ENCODE measurements at regions not wholly inside any gene's neighbourhood (a gene's known extent, or its start where the extent isn't known, plus 50 kb on each side); places are given as distances from the start of the nearest gene placed in this dataset.

DNA sequence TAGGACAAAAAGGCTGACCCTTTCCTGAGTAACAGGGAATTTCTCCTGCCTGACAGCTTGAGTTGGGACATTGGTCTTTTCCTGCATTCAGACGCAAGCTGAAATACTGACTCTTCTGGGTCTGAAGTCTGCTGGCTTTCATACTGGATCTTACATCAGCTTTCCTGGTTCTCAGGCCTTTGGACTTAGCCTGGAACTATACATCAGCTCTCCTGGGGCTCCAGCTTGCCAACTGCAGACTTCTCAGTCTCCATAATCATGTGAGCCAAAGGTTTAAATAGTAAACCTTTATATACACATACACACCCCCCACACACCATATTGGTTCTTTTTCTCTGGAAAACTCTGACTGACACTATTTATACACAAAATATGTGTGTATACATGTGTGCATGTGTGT lies 59.0 kb upstream of the KCND3 start (continued):
- TF ChIP-seq, protein P1, sequence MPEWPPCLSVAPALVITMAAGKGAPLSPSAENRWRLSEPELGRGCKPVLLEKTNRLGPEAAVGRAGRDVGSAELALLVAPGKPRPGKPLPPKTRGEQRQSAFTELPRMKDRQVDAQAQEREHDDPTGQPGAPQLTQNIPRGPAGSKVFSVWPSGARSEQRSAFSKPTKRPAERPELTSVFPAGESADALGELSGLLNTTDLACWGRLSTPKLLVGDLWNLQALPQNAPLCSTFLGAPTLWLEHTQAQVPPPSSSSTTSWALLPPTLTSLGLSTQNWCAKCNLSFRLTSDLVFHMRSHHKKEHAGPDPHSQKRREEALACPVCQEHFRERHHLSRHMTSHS (tag by site-specific recombination; IDR thresholded peaks at IDR 0.05) = no peak
- no peak for TF ChIP-seq ZNF248 (tag by site-specific recombination; IDR thresholded peaks at IDR 0.05)
- TF ChIP-seq BCL11A (tag by site-specific recombination; IDR thresholded peaks at IDR 0.05; ENCODE audit: low read depth) = no peak

DNA sequence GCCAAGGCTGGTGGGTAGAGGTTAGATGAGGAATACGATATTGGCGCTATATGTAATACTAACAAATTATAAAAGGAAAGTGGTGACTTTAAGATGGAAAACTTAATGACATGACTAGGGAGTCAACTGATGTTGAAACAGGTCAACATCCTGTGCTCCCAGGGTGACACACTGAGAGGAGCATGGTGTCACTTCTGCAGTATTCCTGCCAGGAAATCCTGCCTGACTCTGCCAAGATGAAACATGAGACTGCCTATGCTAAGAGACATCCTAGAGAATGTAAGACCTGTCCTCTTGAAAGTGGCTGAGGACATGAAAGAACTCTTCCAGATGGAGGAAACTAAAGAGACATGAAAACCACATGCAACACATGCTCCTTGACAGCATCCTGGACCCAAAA lies 65.0 kb upstream of the KCND3 start:
- no peak overlapping the region for H3K27ac ChIP-seq (ENCODE audit: extremely low read depth, low read depth, low read length)
- TF ChIP-seq SCRT1 (tag by site-specific recombination; IDR thresholded peaks at IDR 0.05; ENCODE audit: borderline replicate concordance) (no peak), ZNF624 (tag by site-specific recombination; IDR thresholded peaks at IDR 0.05) (no peak), ZNF302 (tag by site-specific recombination; IDR thresholded peaks at IDR 0.05; ENCODE audit: low read depth) (no peak), EGR2 (tag by site-specific recombination; IDR thresholded peaks at IDR 0.05; ENCODE audit: low read depth) (no peak), ZFP37 (tag by site-specific recombination; IDR thresholded peaks at IDR 0.05) (no peak)
- CTCF ChIA-PET = interaction anchor here (0.7 kb wide), 1 partner anchor 8 kb away, joined by 4 read pairs; no protein-coding TSS in a partner anchor

DNA sequence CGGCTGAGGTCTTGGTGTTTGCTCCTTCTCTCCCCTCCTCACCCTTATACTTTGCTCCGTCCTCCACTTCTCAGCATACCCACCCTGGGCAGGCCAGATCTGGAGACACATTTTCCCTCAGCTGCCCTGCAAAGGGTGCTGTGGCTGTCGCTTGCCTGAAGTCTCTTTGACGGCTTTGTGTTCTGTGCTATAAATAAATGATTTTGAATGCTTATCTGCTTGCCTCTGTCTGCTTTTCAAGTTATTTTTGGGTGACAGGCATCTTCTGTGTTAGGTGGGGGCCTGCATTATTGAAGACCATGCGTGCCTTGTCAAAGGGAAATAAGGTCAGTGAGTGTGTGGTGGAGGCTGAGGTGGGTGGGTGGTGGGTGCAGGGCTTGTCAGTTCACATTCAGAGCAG lies 66.9 kb upstream of the KCND3 start:
- no peak overlapping the region for H3K4me3 ChIP-seq (ENCODE audit: low read depth, low read length)
- no peaks in the 10 kb centered on the region for H3K9me3 ChIP-seq (ENCODE audit: control insufficient read depth, insufficient read depth, low read depth, low read length)
- ChIA-PET CTCF (no interaction called here), POLR2A (no interaction called here)
- no peaks in the 10 kb centered on the region for H3K4me1 ChIP-seq (ENCODE audit: control insufficient read depth, insufficient read depth, low read length)
- H3K27ac ChIP-seq (ENCODE audit: extremely low read depth, low read depth, low read length) = no peak overlapping the region
- H3K36me3 ChIP-seq (ENCODE audit: control insufficient read depth in 2 of 2, insufficient read depth in 1 of 2, low read length in 2 of 2) = no peaks in the 10 kb centered on the region
- no peak for TF ChIP-seq ZNF19 (tag by site-specific recombination; IDR thresholded peaks at IDR 0.05; ENCODE audit: low read depth)
- TF ChIP-seq ZNF155 (tag by site-specific recombination; IDR thresholded peaks at IDR 0.05) = no peak
- TF ChIP-seq ZNF623 (tag by site-specific recombination; IDR thresholded peaks at IDR 0.05) = no peak
- TF ChIP-seq, protein P2, sequence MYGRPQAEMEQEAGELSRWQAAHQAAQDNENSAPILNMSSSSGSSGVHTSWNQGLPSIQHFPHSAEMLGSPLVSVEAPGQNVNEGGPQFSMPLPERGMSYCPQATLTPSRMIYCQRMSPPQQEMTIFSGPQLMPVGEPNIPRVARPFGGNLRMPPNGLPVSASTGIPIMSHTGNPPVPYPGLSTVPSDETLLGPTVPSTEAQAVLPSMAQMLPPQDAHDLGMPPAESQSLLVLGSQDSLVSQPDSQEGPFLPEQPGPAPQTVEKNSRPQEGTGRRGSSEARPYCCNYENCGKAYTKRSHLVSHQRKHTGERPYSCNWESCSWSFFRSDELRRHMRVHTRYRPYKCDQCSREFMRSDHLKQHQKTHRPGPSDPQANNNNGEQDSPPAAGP (tag by site-specific recombination; IDR thresholded peaks at IDR 0.05) = no peak
- no peak for TF ChIP-seq ZNF354C (tag by site-specific recombination; IDR thresholded peaks at IDR 0.05; ENCODE audit: borderline replicate concordance, low read depth)
- no peak for TF ChIP-seq ZBTB17 (tag by site-specific recombination; IDR thresholded peaks at IDR 0.05)
- TF ChIP-seq BCL11B (tag by site-specific recombination; IDR thresholded peaks at IDR 0.05; ENCODE audit: low read depth) = no peak
- TF ChIP-seq BCL11A (tag by site-specific recombination; IDR thresholded peaks at IDR 0.05; ENCODE audit: low read depth) = no peak
- TF ChIP-seq KLF10 (tag by site-specific recombination; IDR thresholded peaks at IDR 0.05) = no peak
- TF ChIP-seq RBAK (tag by site-specific recombination; IDR thresholded peaks at IDR 0.05) = no peak
- TF ChIP-seq ZNF48 (tag by site-specific recombination; IDR thresholded peaks at IDR 0.05) = no peak
- no peak for TF ChIP-seq REPIN1 (tag by site-specific recombination; IDR thresholded peaks at IDR 0.05; ENCODE audit: low read depth)
- TF ChIP-seq, protein P3, sequence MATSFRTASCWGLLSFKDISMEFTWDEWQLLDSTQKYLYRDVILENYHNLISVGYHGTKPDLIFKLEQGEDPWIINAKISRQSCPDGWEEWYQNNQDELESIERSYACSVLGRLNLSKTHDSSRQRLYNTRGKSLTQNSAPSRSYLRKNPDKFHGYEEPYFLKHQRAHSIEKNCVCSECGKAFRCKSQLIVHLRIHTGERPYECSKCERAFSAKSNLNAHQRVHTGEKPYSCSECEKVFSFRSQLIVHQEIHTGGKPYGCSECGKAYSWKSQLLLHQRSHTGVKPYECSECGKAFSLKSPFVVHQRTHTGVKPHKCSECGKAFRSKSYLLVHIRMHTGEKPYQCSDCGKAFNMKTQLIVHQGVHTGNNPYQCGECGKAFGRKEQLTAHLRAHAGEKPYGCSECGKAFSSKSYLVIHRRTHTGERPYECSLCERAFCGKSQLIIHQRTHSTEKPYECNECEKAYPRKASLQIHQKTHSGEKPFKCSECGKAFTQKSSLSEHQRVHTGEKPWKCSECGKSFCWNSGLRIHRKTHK (tag by site-specific recombination; IDR thresholded peaks at IDR 0.05) = no peak
- no peak for TF ChIP-seq ZNF701 (tag by site-specific recombination; IDR thresholded peaks at IDR 0.05)
- no peak for TF ChIP-seq ZNF10 (tag by site-specific recombination; IDR thresholded peaks at IDR 0.05)
- no peak for TF ChIP-seq ZNF580 (tag by site-specific recombination; IDR thresholded peaks at IDR 0.05)
- no peak for TF ChIP-seq ZNF692 (tag by site-specific recombination; IDR thresholded peaks at IDR 0.05)

More for the DNA sequence above, 65.0 kb upstream of the KCND3 start:
- no peaks in the 10 kb centered on the region for H3K36me3 ChIP-seq (ENCODE audit: control insufficient read depth in 2 of 2, insufficient read depth in 1 of 2, low read length in 2 of 2)
- H3K9me3 ChIP-seq (ENCODE audit: control insufficient read depth, insufficient read depth, low read depth, low read length) = no peaks in the 10 kb centered on the region
- H3K4me3 ChIP-seq (ENCODE audit: low read depth, low read length) = no peak overlapping the region
- no peaks in the 10 kb centered on the region for H3K4me1 ChIP-seq (ENCODE audit: control insufficient read depth, insufficient read depth, low read length)
- POLR2A ChIA-PET = no interaction called here

All from HEK293 (cell line).